Activated CD8-positive, alpha-beta memory T cell treated with anti-CD3 and anti-CD28 coated beads for 4 hours (primary cell): ENCODE measurements at regions not wholly inside any gene's neighbourhood (a gene's known extent, or its start where the extent isn't known, plus 50 kb on each side); places are given as distances from the start of the nearest gene placed in this dataset.

Experiments used
- DNase-seq, 2 donors: peaks; one replicate each; pipeline ENCODE4 v3.0.0-alpha.2; 2020; ENCODE audit warnings: low read depth in 2 of 2

DNA sequence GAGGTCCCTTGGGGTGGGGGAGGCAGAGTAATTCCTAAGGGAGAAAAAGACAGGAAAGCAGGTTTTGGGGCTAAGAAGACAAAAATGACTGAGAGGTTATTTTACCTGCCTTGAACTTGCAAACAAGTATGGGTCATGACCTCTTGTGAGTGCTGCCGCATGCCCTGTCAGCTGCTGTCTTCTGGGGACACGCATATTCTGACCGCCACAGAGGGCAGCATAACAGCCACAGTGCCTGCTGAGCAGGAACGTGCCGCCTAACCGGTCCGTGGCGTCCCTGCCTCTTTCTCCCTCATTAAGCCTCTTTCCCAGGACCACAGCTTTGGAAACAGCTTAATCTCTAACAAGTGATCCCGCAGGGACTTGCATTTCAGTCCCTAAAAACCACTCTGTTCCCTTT, 51.3 kb upstream of the KCNA1 start:
- DNase-seq = no peak

DNA sequence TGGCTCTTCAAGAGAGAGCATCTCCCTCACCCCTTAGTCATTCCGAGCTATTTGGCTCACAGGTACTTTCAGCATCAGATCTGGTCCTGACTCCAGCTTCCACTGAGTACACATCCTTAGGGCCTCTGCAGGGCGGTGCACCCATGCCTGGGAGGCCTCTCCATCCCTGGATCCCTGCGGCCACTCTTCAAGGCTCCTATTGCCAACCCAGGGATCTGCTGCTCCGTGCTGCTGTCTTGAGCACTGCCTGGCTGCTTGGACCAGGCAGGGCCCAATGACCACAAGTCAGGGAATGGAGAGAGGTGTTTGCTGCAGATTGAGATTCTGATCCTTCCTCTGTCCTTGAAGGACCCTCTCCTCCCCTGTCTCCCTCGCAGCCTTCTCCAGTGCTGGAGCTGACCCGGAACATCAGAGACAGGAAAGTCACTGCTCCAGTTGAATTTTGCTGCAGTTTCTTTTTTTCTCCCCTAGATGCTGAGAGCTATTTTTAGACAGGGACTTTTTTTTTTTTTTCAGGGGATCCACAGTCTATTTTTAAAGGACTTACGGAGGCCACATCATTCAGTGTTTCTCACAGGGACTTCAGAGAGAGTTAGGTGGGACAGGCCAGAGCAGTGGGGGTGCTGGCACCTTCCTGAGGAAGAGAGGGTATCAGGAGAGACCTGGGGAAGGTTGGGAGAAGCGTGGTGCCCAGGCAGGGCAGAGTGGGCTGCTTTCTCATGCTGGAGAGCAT, 50.1 kb upstream of the KCNA1 start:
- no peak for DNase-seq
